Common myeloid progenitor, CD34-positive (primary cell): ENCODE measurements at regions not wholly inside any gene's neighbourhood (a gene's known extent, or its start where the extent isn't known, plus 50 kb on each side); places are given as distances from the start of the nearest gene placed in this dataset.

Source experiments
- CTCF ChIA-PET: fragments of 350-600 bp; sonication (Branson Sonifier 250); formaldehyde crosslinking; loops from one replicate; lab custom pipeline; 2021; ENCODE audit warnings: antibody characterized with exemption; lab: Charles Lee
- POLR2A ChIA-PET: fragments of 350-600 bp; sonication (Branson Sonifier 250); formaldehyde crosslinking; loops from one replicate; lab custom pipeline; 2021; ENCODE audit warnings: antibody characterized with exemption; lab: Charles Lee
- DNase-seq, 3 donors: peaks; one replicate each; pipeline versions ENCODE4 v3.0.0 to v3.0.0-alpha.2; 2013
- H3K27ac ChIP-seq, 2 experiments: 1 replicate in 1 of 2; 2 replicates in 1 of 2; pipeline ENCODE4 v1.7.0; 2013; ENCODE audit warnings: inconsistent platforms in 2 of 2, low read length in 2 of 2, mild to moderate bottlenecking in 2 of 2, low read depth in 1 of 2, moderate library complexity in 1 of 2; ENCODE audit not compliant: severe bottlenecking in 2 of 2, insufficient read depth in 1 of 2, poor library complexity in 1 of 2
- H3K27me3 ChIP-seq, 5 experiments: replicated peaks in 2 of 5; 1 replicate in 3 of 5; 2 replicates in 2 of 5; pipeline versions ENCODE4 v1.6.1 to v1.7.0; 2013; ENCODE audit warnings: low read length in 4 of 5, mild to moderate bottlenecking in 2 of 5, moderate library complexity in 2 of 5, inconsistent platforms in 1 of 5; ENCODE audit not compliant: insufficient read depth in 5 of 5, control insufficient read depth in 4 of 5
- H3K36me3 ChIP-seq, 4 experiments: 1 replicate in 2 of 4; 2 replicates in 2 of 4; pipeline versions ENCODE4 v1.6.1 to v1.7.0; 2013; ENCODE audit warnings: low read length in 3 of 4, control low read depth in 1 of 4, mild to moderate bottlenecking in 1 of 4; ENCODE audit not compliant: control insufficient read depth in 4 of 4, insufficient read depth in 4 of 4
- H3K4me1 ChIP-seq, 4 experiments: 1 replicate in 3 of 4; 2 replicates in 1 of 4; pipeline versions ENCODE4 v1.6.1 to v1.7.1; 2013; ENCODE audit warnings: low read length in 3 of 4, mild to moderate bottlenecking in 3 of 4, control low read depth in 1 of 4, inconsistent platforms in 1 of 4, moderate library complexity in 1 of 4; ENCODE audit not compliant: control insufficient read depth in 4 of 4, insufficient read depth in 4 of 4; ENCODE audit errors: control extremely low read depth in 1 of 4
- H3K4me3 ChIP-seq, 7 experiments: 1 replicate in 4 of 7; 2 replicates in 3 of 7; pipeline versions ENCODE4 v1.5.1 to v1.7.0; 2013; ENCODE audit warnings: mild to moderate bottlenecking in 7 of 7, low read length in 6 of 7, moderate library complexity in 6 of 7, inconsistent platforms in 2 of 7, low read depth in 2 of 7, control low read depth in 1 of 7; ENCODE audit not compliant: insufficient read depth in 4 of 7, control insufficient read depth in 1 of 7; ENCODE audit errors: extremely low read depth in 1 of 7
- H3K9me3 ChIP-seq, 5 experiments: 1 replicate in 4 of 5; 2 replicates in 1 of 5; pipeline versions ENCODE4 v1.6.1 to v1.7.1; 2013; ENCODE audit warnings: low read length in 4 of 5, mild to moderate bottlenecking in 2 of 5, inconsistent platforms in 1 of 5, low read depth in 1 of 5, moderate library complexity in 1 of 5; ENCODE audit not compliant: control insufficient read depth in 4 of 5, insufficient read depth in 2 of 5; ENCODE audit errors: control extremely low read depth in 1 of 5
- WGBS: methylation state at CpG from one replicate; pipeline ENCODE4 v1.1.5; 2013; ENCODE audit not compliant: insufficient coverage; 5-methylcytosine and 5-hydroxymethylcytosine counted together

DNA sequence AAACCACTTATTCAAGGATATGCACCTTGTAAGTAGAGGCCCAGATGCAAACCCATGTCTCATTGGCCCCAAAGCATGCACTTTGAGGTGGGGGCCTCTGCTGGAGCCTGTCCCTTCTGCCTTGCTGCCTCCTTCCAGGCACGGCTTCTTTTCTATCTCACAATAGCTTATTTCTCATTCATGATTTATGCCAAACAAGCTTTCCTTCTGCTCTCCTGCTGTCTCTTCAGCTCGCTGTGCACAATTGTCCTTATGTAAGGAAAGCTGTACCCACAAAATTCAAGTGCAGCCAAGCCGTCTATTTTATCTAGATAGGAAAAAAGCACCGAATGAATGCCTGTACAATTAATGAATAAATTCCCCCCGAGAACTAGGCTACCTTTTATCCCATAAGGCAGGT, 124.8 kb upstream of the PACRGL start:
- H3K36me3 ChIP-seq = no peaks in the 10 kb centered on the region
- no peak overlapping the region for H3K4me3 ChIP-seq
- no peak overlapping the region for H3K27ac ChIP-seq
- peaks cover 0 to 2% (median 0%) of the 10 kb centered on the region in 5 experiments for H3K27me3 ChIP-seq
- no peaks in the 10 kb centered on the region for H3K9me3 ChIP-seq
- ChIA-PET POLR2A (no interaction called here), CTCF (no interaction called here)
- WGBS = 100% methylated on average over 1 of the region's 5 CpGs
- no peak for DNase-seq
- H3K4me1 ChIP-seq = no peaks in the 10 kb centered on the region

- Histone ChIP-seq H3K36me3 (no peaks in the 10 kb centered on the region), H3K9me3 (no peaks in the 10 kb centered on the region), H3K4me1 (no peaks in the 10 kb centered on the region), H3K4me3 (no peak overlapping the region), H3K27me3 (peaks cover 0 to 2% (median 0%) of the 10 kb centered on the region in 5 experiments), H3K27ac (no peak overlapping the region)
- CTCF ChIA-PET = no interaction called here
- POLR2A ChIA-PET = no interaction called here
- DNase-seq = no peak
Observed at GRCh38 chr4:20576861-20577260, 123.4 kb upstream of the PACRGL start.

GRCh38 chr4:20577702-20578101, 122.6 kb upstream of the PACRGL start:
- peaks cover 0 to 3% (median 0%) of the 10 kb centered on the region in 5 experiments for H3K27me3 ChIP-seq
- ChIA-PET CTCF (no interaction called here), POLR2A (no interaction called here)
- 67% methylated on average over 1 of the region's 2 CpGs for WGBS
- no peaks in the 10 kb centered on the region for H3K9me3 ChIP-seq
- no peak overlapping the region for H3K27ac ChIP-seq
- no peak for DNase-seq
- H3K4me3 ChIP-seq = no peak overlapping the region
- H3K36me3 ChIP-seq = no peaks in the 10 kb centered on the region
- no peaks in the 10 kb centered on the region for H3K4me1 ChIP-seq

DNA sequence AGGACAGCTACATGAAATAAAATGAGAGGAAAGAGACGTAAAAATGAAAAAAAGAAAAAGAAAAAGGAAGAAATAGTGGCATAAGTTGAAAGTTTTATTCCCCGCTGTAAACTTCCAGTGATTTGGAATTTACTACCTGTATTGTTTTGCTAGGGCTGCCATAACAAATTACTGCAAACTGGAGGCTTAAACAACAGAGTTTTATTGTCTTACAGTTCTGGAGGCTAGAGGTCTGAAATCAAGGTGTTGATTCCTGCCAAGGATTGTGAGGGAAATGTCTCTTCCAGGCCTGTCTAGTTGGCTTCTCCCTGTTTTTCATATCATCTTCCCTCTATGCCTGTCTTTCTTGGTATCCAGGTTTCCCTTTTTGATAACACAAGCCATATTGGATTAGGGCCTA, 119.4 kb upstream of the PACRGL start:
- Histone ChIP-seq H3K27ac (no peak overlapping the region), H3K36me3 (no peaks in the 10 kb centered on the region), H3K4me3 (no peak overlapping the region), H3K4me1 (no peaks in the 10 kb centered on the region), H3K9me3 (no peaks in the 10 kb centered on the region), H3K27me3 (peaks cover 0 to 3% (median 0%) of the 10 kb centered on the region in 5 experiments)
- DNase-seq = no peak
- ChIA-PET CTCF (no interaction called here), POLR2A (no interaction called here)
- 100% methylated on average over 2 of the region's 2 CpGs for WGBS

- Histone ChIP-seq H3K9me3 (no peaks in the 10 kb centered on the region), H3K36me3 (no peaks in the 10 kb centered on the region), H3K4me3 (no peak overlapping the region), H3K27me3 (peaks cover 0 to 3% (median 0%) of the 10 kb centered on the region in 5 experiments), H3K4me1 (no peaks in the 10 kb centered on the region), H3K27ac (no peak overlapping the region)
- 100% methylated on average over 1 of the region's 1 CpG for WGBS
- ChIA-PET CTCF (no interaction called here), POLR2A (no interaction called here)
- no peak for DNase-seq
Observed at GRCh38 chr4:20589436-20589835, 110.8 kb upstream of the PACRGL start.

DNA sequence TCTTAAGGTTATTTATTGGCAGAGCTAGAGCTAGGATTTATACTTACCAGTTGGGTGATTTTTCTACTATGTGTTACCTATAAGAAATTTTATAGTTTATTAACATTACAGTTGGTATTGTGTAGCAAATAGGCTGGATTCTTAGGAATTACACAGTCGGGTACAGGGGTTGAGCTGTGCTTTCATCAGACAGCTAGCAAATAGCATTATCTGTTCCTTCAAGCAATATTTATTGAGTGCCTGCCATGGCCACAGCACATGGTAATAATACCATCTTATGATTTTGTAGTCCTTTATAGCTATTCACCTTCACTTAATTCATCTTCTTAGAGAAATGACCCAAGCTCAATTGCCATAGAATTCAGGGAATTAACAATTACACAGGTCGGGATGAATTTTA, 109.4 kb upstream of the PACRGL start:
- WGBS = no CpG with 5 or more reads among the region's 2 CpGs
- DNase-seq = no peak
- H3K4me1 ChIP-seq = no peaks in the 10 kb centered on the region
- H3K27ac ChIP-seq = no peak overlapping the region
- no peak overlapping the region for H3K4me3 ChIP-seq
- no peaks in the 10 kb centered on the region for H3K36me3 ChIP-seq
- ChIA-PET CTCF (no interaction called here), POLR2A (no interaction called here)
- no peaks in the 10 kb centered on the region for H3K9me3 ChIP-seq
- peaks cover 0 to 3% (median 0%) of the 10 kb centered on the region in 5 experiments for H3K27me3 ChIP-seq

- no CpG with 5 or more reads among the region's 2 CpGs for WGBS
- Histone ChIP-seq H3K4me3 (no peak overlapping the region), H3K27me3 (peaks cover 0 to 3% (median 0%) of the 10 kb centered on the region in 5 experiments), H3K4me1 (no peaks in the 10 kb centered on the region), H3K27ac (no peak overlapping the region), H3K9me3 (no peaks in the 10 kb centered on the region), H3K36me3 (no peaks in the 10 kb centered on the region)
- DNase-seq = no peak
- ChIA-PET POLR2A (no interaction called here), CTCF (no interaction called here)
Observed at GRCh38 chr4:20591571-20591970, 108.7 kb upstream of the PACRGL start.
